ENCODE measurements at regions not wholly inside any gene's neighbourhood (a gene's known extent, or its start where the extent isn't known, plus 50 kb on each side); places are given as distances from the start of the nearest gene placed in this dataset.

- 0% methylated on average over 4 of the region's 4 CpGs for WGBS (ENCODE audit: insufficient coverage, low coverage, missing lambda C conversion rate)
- in situ Hi-C loops (cut with MboI), result no loop called here
- H4K20me1 ChIP-seq (replicated peaks; ENCODE audit: control insufficient read depth, insufficient read depth, low read length), result no peaks in the 10 kb centered on the region
- H3K27me3 ChIP-seq (ENCODE audit: control insufficient read depth in 2 of 2, insufficient read depth in 2 of 2, low read length in 2 of 2), result no peaks in the 10 kb centered on the region
- ChIA-PET CTCF (ENCODE audit: low intra/inter-chr PET ratio) (no interaction called here), POLR2A (no interaction called here)
- BruUV-seq (replicated peaks), result no TSS peak
- no peak for DNase-seq (ENCODE audit: extremely low read depth in 1 of 4, low spot score in 3 of 4)
- H3K4me3 ChIP-seq, result no peak overlapping the region
- no peak overlapping the region for H2AFZ ChIP-seq (ENCODE audit: low read depth, low read length)
- H3K9ac ChIP-seq (ENCODE audit: insufficient read depth in 1 of 2, low read depth in 2 of 2, low read length in 2 of 2), result no peak overlapping the region
- no peaks in the 10 kb centered on the region for H3K9me3 ChIP-seq (replicated peaks; ENCODE audit: control insufficient read depth, insufficient read depth, low read depth, low read length)
- H3K27ac ChIP-seq (ENCODE audit: extremely low read depth, low read depth, low read length), result no peak overlapping the region
- intact Hi-C loops (cut with micrococcal nuclease), result no loop called here
- H3K4me2 ChIP-seq (ENCODE audit: insufficient read depth, low read length), result no peak overlapping the region
- no peak for ATAC-seq
- no peaks in the 10 kb centered on the region for H3K9me1 ChIP-seq (ENCODE audit: control insufficient read depth, insufficient read depth, low read length)
- no peak for TF ChIP-seq CHD4 (IDR thresholded peaks at IDR 0.05; ENCODE audit: insufficient read depth, insufficient replicate concordance, low read depth, low read length, poor library complexity, severe bottlenecking)
- TF ChIP-seq GABPB2 (CRISPR knock-in tag; conservative IDR thresholded peaks at IDR 0.05), result no peak
- no peak for TF ChIP-seq SLC30A9 (CRISPR knock-in tag; IDR thresholded peaks at IDR 0.05)
- no peaks in the 10 kb centered on the region for H3K79me2 ChIP-seq (ENCODE audit: control insufficient read depth, insufficient read depth, low read length)
- FAIRE-seq, result no peak
- no peaks in the 10 kb centered on the region for H3K4me1 ChIP-seq (replicated peaks in 1 of 2; ENCODE audit: control insufficient read depth in 2 of 2, insufficient read depth in 2 of 2, low read length in 2 of 2)
- no peaks in the 10 kb centered on the region for H3K36me3 ChIP-seq (ENCODE audit: control insufficient read depth, insufficient read depth, low read length)
Measured at GRCh38 chr18:58813561-58814225, 51.0 kb upstream of the ZNF532 start.

GRCh38 chr18:58814317-58814716 lies 50.4 kb upstream of the ZNF532 start:
- intact Hi-C loops (cut with micrococcal nuclease) (no loop called here), in situ Hi-C loops (cut with MboI) (no loop called here)
- H3K27me3 ChIP-seq (ENCODE audit: control insufficient read depth in 2 of 2, insufficient read depth in 2 of 2, low read length in 2 of 2), result no peaks in the 10 kb centered on the region
- no peaks in the 10 kb centered on the region for H3K9me1 ChIP-seq (ENCODE audit: control insufficient read depth, insufficient read depth, low read length)
- no peaks in the 10 kb centered on the region for H3K36me3 ChIP-seq (ENCODE audit: control insufficient read depth, insufficient read depth, low read length)
- no peaks in the 10 kb centered on the region for H3K79me2 ChIP-seq (ENCODE audit: control insufficient read depth, insufficient read depth, low read length)
- no peak overlapping the region for H3K4me2 ChIP-seq (ENCODE audit: insufficient read depth, low read length)
- H4K20me1 ChIP-seq (replicated peaks; ENCODE audit: control insufficient read depth, insufficient read depth, low read length), result no peaks in the 10 kb centered on the region
- ATAC-seq (no peak), DNase-seq (ENCODE audit: extremely low read depth in 1 of 4, low spot score in 3 of 4) (no peak), FAIRE-seq (no peak)
- no peaks in the 10 kb centered on the region for H3K9me3 ChIP-seq (replicated peaks; ENCODE audit: control insufficient read depth, insufficient read depth, low read depth, low read length)
- no peak overlapping the region for H3K4me3 ChIP-seq
- POLR2A ChIA-PET, result no interaction called here
- H3K4me1 ChIP-seq (replicated peaks in 1 of 2; ENCODE audit: control insufficient read depth in 2 of 2, insufficient read depth in 2 of 2, low read length in 2 of 2), result no peaks in the 10 kb centered on the region
- no peak overlapping the region for H2AFZ ChIP-seq (ENCODE audit: low read depth, low read length)
- H3K9ac ChIP-seq (ENCODE audit: insufficient read depth in 1 of 2, low read depth in 2 of 2, low read length in 2 of 2), result no peak overlapping the region
- no peak for TF ChIP-seq KDM2B (CRISPR knock-in tag; IDR thresholded peaks at IDR 0.05)
- TF ChIP-seq YY1 (IDR thresholded peaks at IDR 0.05; ENCODE audit: borderline replicate concordance in 1 of 3, control insufficient read depth in 1 of 3, extremely low read depth in 1 of 3, insufficient read depth in 3 of 3, insufficient read length in 1 of 3, insufficient replicate concordance in 2 of 3, low read depth in 1 of 3, low read length in 2 of 3), result no peak
- no peak for TF ChIP-seq ZNF3 (CRISPR knock-in tag; IDR thresholded peaks at IDR 0.05)
- CTCF ChIA-PET (ENCODE audit: low intra/inter-chr PET ratio), result no interaction called here
- WGBS (ENCODE audit: insufficient coverage, low coverage, missing lambda C conversion rate), result 0% methylated on average over 3 of the region's 4 CpGs
- no TSS peak for BruUV-seq (replicated peaks)
- no peak overlapping the region for H3K27ac ChIP-seq (ENCODE audit: extremely low read depth, low read depth, low read length)
